ENCODE measurements at regions not wholly inside any gene's neighbourhood (a gene's known extent, or its start where the extent isn't known, plus 50 kb on each side); places are given as distances from the start of the nearest gene placed in this dataset.
"Not testable (repeated sequence)": the region's sequence is repeated elsewhere in the genome, so short reads cannot be mapped to it uniquely, and the experiment has no call there.

DNA sequence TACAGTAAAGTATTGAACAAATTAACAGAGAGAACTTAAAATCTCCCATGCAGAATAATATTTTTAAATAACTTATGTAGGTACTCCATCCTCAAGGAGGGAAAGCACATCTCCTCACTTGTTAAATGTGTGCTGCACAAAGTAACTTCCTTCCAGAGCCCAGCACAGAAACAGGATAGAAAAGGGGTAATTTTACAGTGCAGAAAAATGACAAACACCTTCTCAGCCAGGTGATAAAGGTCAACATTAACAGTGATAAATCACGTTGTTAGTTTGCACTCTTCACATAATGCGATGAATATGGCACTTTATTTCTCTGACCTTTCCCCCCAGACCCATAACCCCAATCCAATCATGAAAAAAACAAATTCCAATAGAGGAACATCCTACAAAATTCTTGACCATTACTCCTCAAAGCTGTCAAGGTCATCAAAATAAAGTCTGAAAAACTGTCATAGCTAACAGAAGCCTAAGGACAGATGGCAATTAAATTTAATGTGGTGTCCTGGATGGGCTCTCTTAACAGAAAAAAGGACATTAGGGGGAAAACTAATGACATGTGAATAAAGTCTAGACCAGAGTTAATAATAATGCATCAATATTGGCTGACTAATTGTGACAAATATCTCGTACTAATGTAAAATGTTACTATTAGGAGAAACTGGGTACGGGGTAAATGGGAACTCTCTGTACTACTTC lies 547.4 kb upstream of the AGA start:
- Mint-ChIP-seq H3K9me3 (no peaks in the 10 kb centered on the region), H3K4me3 (no peak overlapping the region), H3K36me3 (ENCODE audit: low read depth) (no peaks in the 10 kb centered on the region), H3K27ac (no peak overlapping the region), H3K4me1 (ENCODE audit: low read depth) (no peaks in the 10 kb centered on the region), H3K27me3 (no peaks in the 10 kb centered on the region)
- no peak for DNase-seq

DNA sequence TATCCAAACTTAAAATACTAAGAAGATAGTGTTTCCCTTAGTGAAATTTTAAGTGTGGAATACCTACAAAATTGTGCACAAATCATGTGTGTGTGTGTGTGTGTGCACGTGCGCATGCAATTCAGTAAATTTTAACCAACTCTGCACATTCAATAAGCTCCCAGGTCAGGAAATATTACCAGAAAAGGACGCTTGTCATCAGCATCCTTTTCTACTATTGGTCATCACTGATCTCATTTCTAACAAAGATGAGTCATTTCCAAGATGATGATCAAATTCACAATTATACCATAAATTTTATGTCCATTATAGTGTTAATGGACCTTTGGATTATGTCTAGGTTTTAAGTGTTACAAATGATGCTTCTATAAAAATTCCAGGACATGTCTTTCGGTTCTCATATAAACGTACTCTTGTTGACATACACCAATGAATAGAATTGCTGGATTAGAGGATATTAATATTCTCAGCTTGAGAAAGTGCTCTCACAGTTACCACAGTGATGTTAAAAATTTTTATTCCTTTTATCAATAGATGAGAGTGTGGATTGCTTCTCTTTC lies 560.9 kb upstream of the AGA start:
- Mint-ChIP-seq H3K9me3 (peaks cover 11% of the 10 kb centered on the region), H3K4me3 (no peak overlapping the region), H3K36me3 (ENCODE audit: low read depth) (no peaks in the 10 kb centered on the region), H3K4me1 (ENCODE audit: low read depth) (no peaks in the 10 kb centered on the region), H3K27ac (no peak overlapping the region), H3K27me3 (no peaks in the 10 kb centered on the region)
- no peak for DNase-seq

DNA sequence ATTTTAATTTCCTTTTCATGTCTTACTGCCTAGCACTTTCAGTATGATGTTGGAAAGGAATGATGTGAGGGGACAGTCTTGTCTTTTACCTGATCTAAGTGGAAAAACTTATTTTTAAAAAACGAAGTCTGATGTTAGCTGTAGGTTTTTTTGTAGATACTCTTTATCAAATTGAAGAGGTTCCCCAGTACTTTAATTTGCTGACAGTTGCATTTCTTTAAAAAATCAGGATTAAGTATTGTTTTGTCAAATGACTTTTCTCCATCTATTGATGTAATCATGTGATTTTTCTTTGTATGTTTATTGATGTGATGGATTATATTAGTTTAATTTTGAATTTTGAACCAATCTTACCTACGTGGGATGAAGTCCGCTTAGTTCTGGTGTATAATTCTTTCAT lies 568.4 kb upstream of the AGA start:
- H3K27me3 Mint-ChIP-seq: no peaks in the 10 kb centered on the region
- H3K4me3 Mint-ChIP-seq: no peak overlapping the region
- no peaks in the 10 kb centered on the region for H3K4me1 Mint-ChIP-seq (ENCODE audit: low read depth)
- H3K9me3 Mint-ChIP-seq: peaks cover 8% of the 10 kb centered on the region
- H3K27ac Mint-ChIP-seq: no peak overlapping the region
- no peak for DNase-seq
- no peaks in the 10 kb centered on the region for H3K36me3 Mint-ChIP-seq (ENCODE audit: low read depth)

DNA sequence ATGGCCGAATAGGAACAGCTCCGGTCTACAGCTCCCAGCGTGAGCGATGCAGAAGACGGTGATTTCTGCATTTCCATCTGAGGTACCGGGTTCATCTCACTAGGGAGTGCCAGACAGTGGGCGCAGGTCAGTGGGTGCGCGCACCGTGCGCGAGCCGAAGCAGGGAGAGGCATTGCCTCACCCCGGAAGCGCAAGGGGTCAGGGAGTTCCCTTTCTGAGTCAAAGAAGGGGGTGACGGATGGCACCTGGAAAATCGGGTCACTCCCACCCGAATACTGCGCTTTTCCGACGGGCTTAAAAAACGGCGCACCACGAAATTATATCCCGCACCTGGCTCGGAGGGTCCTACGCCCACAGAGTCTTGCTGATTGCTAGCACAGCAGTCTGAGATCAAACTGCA lies 572.8 kb upstream of the AGA start:
- H3K9me3 Mint-ChIP-seq; H3K36me3 Mint-ChIP-seq (ENCODE audit: low read depth); H3K4me1 Mint-ChIP-seq (ENCODE audit: low read depth); H3K27me3 Mint-ChIP-seq; H3K4me3 Mint-ChIP-seq; H3K27ac Mint-ChIP-seq; DNase-seq: not testable (repeated sequence)

DNA sequence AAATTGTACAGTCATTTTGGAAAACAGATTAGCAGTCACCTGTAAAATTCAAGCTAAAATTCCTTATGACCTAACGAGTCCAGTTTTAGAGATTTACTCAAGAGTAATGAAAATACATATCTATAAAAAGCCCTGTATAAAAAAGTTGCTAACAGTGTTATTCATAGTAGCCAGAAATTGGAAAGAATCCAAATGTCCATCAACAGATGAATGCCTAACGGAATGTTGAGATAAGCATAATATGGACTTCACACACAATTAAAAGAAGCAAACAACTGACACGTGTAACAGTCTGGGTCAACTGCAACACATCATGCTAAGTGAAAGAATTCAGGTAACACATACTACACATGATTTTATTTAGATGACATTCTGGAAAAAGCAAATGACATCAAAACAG lies 584.8 kb upstream of the AGA start:
- no peaks in the 10 kb centered on the region for H3K4me1 Mint-ChIP-seq (ENCODE audit: low read depth)
- no peaks in the 10 kb centered on the region for H3K36me3 Mint-ChIP-seq (ENCODE audit: low read depth)
- no peaks in the 10 kb centered on the region for H3K27me3 Mint-ChIP-seq
- no peak overlapping the region for H3K27ac Mint-ChIP-seq
- peaks cover 5% of the 10 kb centered on the region for H3K9me3 Mint-ChIP-seq
- H3K4me3 Mint-ChIP-seq: no peak overlapping the region
- DNase-seq: no peak

DNA sequence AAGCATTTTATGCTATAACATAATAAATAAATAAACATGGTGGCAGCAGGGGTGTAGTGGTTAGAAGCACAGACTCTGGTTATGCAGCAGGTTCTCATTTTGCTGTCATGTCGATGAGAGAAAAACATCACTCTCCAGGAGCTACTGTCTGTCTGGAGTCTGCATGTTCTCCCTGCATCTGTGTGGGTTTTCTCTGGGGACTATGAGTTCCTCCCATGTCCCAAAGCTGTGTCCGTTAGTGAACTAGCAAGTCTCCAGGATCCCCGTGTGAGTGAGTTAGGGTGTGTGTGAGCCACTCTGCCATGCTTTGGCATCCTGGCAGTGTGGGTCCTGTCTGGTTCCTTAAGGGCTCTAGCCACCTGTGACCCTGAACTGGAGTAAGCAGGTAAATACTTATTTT lies 585.6 kb upstream of the AGA start:
- no peak overlapping the region for H3K4me3 Mint-ChIP-seq
- no peaks in the 10 kb centered on the region for H3K36me3 Mint-ChIP-seq (ENCODE audit: low read depth)
- no peak for DNase-seq
- peaks cover 5% of the 10 kb centered on the region for H3K9me3 Mint-ChIP-seq
- H3K4me1 Mint-ChIP-seq (ENCODE audit: low read depth): no peaks in the 10 kb centered on the region
- no peak overlapping the region for H3K27ac Mint-ChIP-seq
- H3K27me3 Mint-ChIP-seq: no peaks in the 10 kb centered on the region

DNA sequence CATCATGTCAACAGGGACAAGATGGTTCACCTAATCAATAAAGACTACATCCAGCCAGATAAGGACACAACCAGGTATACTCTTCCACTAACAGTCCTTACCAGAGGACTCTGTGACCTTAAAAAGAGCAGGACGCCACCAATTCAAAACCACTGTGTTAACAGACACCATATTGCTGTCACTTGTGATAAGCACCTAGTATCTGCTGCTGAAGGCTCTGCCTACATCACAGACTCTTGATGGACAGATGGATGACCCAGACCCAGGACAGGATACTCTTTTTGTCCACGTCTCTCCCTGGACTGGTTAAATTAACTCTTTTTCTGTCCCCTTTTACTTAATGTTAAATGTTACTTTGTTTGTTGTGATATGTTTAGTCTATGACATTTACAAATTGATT lies 586.2 kb upstream of the AGA start:
- no peaks in the 10 kb centered on the region for H3K4me1 Mint-ChIP-seq (ENCODE audit: low read depth)
- H3K27me3 Mint-ChIP-seq: no peaks in the 10 kb centered on the region
- no peaks in the 10 kb centered on the region for H3K36me3 Mint-ChIP-seq (ENCODE audit: low read depth)
- H3K27ac Mint-ChIP-seq: no peak overlapping the region
- peaks cover 3% of the 10 kb centered on the region for H3K9me3 Mint-ChIP-seq
- no peak for DNase-seq
- no peak overlapping the region for H3K4me3 Mint-ChIP-seq

DNA sequence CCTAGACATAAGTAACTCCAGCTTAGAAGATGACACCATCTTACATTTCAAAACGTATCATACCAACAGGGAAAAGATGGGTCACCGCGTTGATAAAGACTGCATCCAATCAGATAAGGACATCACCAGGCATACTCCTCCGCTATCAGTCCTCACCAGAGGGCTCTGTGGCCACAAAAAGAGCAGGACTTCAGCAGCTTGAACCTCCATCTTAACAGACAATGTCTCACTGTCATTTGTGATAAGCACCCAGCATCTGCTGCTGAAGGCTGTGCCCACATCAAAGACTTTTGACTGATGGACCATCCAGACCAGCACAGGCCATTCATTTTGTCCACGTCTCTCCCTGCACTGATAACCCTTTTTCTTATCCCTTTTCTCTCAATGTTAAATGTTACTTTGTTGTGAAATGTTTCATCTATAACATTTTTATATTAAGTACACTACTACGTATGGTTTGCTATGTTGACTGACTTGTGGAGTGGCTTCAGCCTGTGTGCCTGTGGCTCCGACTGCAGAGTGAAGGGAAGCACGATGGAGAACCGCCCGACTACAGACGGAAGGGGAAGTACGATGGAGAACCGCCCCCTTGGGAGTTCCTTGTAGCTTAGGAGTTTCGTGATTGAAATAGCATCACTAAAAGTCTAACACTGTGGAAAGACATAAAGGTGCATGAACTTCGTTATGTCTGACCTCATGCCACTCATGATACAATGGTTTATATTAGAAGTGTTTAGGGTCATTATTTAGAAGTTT lies 595.4 kb upstream of the AGA start:
- Mint-ChIP-seq H3K36me3 (ENCODE audit: low read depth) (no peaks in the 10 kb centered on the region), H3K4me1 (ENCODE audit: low read depth) (no peaks in the 10 kb centered on the region), H3K27me3 (no peaks in the 10 kb centered on the region), H3K9me3 (peaks cover 7% of the 10 kb centered on the region), H3K27ac (no peak overlapping the region), H3K4me3 (no peak overlapping the region)
- no peak for DNase-seq

DNA sequence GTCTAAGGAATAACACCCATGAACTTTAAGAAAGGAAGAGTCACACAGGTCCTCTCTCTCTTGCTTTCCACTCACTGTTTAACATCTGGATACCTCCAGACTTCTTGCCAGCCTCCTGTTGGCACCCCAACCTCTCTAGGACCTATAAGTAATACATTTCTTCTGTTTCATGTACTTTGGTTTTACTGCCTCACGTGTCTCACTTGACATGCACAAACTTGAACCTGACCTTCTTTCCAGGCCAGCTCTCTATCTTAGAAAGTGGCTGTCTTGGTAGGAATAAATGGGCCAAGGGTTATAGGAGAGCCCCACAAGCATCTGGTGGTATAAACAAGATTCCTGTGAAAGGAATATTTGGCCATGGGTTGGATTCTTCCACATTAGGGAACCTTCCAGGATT lies 614.8 kb upstream of the AGA start:
- no peaks in the 10 kb centered on the region for H3K27me3 Mint-ChIP-seq
- no peak overlapping the region for H3K27ac Mint-ChIP-seq
- H3K36me3 Mint-ChIP-seq (ENCODE audit: low read depth): no peaks in the 10 kb centered on the region
- no peak for DNase-seq
- no peaks in the 10 kb centered on the region for H3K4me1 Mint-ChIP-seq (ENCODE audit: low read depth)
- no peak overlapping the region for H3K4me3 Mint-ChIP-seq
- peaks cover 11% of the 10 kb centered on the region for H3K9me3 Mint-ChIP-seq

DNA sequence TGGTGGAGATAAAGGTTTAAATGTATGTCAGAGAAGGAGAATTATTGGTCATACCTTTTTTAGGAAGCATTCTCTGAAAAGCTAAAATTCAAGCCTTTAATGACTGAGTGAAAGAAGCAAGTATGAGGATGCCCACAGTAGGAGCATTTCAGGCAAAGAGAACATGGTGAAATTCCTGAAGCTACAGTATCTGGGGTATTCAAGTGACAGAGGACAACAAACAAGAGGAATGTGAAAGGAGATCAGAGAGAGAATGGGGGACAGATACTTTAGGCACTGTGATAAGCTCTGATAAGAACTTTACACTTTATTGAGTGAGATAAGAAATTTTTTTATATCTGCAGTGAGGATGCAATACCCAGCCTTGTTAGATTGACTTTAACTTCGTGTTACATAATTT lies 621.3 kb upstream of the AGA start:
- no peak for DNase-seq
- H3K27me3 Mint-ChIP-seq: no peaks in the 10 kb centered on the region

DNA sequence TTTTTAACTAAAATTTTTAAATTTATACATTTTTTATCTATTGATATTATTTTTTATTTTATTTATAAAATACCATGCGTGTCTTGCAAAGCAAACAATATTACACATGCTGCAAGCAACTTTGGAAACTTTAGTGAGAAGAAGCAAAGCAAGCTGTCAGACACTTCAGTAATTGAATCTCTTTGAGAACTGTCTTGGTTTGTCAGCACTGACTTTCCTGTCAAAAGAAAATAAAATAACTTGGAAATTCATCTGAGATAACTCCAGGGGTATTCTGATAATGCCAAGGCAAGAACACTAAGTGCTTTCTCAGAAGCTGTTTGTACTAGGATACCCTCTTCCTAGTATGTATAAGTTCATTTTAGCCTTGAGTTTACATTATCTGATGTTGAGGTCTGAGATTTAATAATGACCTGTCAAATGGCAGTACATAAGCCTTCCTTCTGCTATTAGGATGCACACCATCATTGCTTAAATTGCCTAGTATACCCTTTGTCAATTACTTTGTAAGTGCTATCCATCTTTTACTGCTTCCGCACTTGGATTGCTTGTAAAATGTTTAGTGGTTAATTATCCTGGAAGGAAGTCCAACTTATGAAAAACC lies 624.2 kb upstream of the AGA start:
- DNase-seq: no peak
- H3K27ac Mint-ChIP-seq: no peak overlapping the region
- no peaks in the 10 kb centered on the region for H3K9me3 Mint-ChIP-seq
- H3K4me3 Mint-ChIP-seq: no peak overlapping the region
- H3K36me3 Mint-ChIP-seq (ENCODE audit: low read depth): no peaks in the 10 kb centered on the region
- H3K4me1 Mint-ChIP-seq (ENCODE audit: low read depth): no peaks in the 10 kb centered on the region
- no peaks in the 10 kb centered on the region for H3K27me3 Mint-ChIP-seq

More for the DNA sequence above, 621.3 kb upstream of the AGA start:
- no peak overlapping the region for H3K4me3 Mint-ChIP-seq
- peaks cover 2% of the 10 kb centered on the region for H3K9me3 Mint-ChIP-seq
- no peaks in the 10 kb centered on the region for H3K36me3 Mint-ChIP-seq (ENCODE audit: low read depth)
- no peaks in the 10 kb centered on the region for H3K4me1 Mint-ChIP-seq (ENCODE audit: low read depth)
- H3K27ac Mint-ChIP-seq: no peak overlapping the region

DNA sequence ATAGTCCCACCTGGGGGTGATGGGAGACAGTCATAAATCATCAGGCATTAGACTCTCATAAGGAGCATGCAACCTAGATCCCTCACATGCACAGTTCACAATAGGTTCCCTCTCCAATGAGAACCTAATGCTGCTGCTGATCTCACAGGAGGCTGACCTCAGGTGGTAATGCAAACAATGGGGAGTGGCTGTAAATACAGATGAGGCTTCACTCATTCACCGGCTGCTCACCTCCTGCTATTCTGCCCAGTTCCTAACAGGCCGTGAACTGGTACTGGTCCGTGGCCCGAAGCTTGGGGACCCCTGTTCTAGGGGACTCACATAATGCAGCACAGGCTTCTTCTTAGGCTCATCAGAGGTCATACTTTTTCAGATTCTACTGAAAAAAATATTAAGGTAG lies 625.9 kb upstream of the AGA start:
- no peak overlapping the region for H3K4me3 Mint-ChIP-seq
- H3K36me3 Mint-ChIP-seq (ENCODE audit: low read depth): no peaks in the 10 kb centered on the region
- H3K9me3 Mint-ChIP-seq: no peaks in the 10 kb centered on the region
- no peak for DNase-seq
- H3K27ac Mint-ChIP-seq: no peak overlapping the region
- no peaks in the 10 kb centered on the region for H3K4me1 Mint-ChIP-seq (ENCODE audit: low read depth)
- no peaks in the 10 kb centered on the region for H3K27me3 Mint-ChIP-seq

DNA sequence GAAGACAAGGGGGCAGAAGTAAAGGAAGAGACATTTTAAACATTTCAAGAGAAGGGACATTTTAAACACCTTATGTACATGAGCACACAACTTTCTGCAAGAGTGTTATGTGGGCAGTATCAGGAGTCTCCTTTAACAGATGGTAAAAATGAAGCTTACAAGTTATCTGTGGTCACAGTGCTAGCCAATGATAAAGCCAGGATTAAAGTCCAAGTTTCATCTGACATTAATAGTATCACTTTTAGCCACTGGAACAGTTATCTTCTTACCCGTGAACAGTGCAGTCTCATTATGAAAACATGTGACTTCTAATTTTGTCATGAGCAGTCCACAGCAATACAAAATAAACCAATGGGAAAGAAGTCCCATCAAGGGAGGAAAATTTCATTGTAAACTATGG lies 627.9 kb upstream of the AGA start:
- H3K4me3 Mint-ChIP-seq: no peak overlapping the region
- H3K9me3 Mint-ChIP-seq: peaks cover 4% of the 10 kb centered on the region
- H3K27me3 Mint-ChIP-seq: no peaks in the 10 kb centered on the region
- no peaks in the 10 kb centered on the region for H3K36me3 Mint-ChIP-seq (ENCODE audit: low read depth)
- no peak overlapping the region for H3K27ac Mint-ChIP-seq
- no peaks in the 10 kb centered on the region for H3K4me1 Mint-ChIP-seq (ENCODE audit: low read depth)
- no peak for DNase-seq

DNA sequence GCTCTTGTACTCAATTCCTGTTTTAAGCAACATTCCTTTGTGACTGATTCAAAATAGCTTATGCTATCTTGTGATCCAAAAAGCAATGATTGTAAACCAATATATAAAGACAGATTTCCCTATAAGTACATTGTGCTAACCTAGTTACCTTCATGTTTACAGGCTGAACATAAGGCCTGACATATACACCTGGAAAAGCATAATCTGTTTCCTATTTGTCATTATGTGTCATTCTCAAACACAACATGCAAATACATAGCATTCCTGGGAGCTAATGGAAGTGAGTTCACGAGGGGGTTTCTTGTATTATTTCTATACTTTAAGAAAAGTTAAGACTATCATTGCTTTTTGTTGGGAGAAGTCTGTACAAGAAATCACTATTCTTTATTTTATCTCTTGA lies 638.1 kb upstream of the AGA start:
- DNase-seq: no peak
- Mint-ChIP-seq H3K4me1 (ENCODE audit: low read depth) (no peaks in the 10 kb centered on the region), H3K9me3 (no peaks in the 10 kb centered on the region), H3K27me3 (no peaks in the 10 kb centered on the region), H3K27ac (no peak overlapping the region), H3K36me3 (ENCODE audit: low read depth) (no peaks in the 10 kb centered on the region), H3K4me3 (no peak overlapping the region)

DNA sequence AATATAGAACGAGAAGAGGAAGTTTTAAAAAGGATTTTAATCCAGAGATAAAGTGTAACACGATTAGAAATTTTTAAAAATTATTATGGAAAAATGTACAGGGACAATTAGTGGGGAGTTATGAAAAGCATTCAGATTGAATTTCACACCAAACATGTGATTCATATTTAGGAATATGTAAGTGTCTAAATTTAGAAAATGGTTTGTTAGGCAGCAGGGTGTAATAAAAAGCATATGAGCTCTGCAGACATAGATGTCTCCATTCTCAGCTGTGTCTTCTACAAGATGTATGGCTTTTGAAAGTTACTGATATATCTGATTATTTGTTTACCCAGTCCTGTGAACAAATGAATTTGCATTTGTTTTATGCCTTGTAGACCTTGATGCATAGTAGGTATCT lies 638.9 kb upstream of the AGA start:
- H3K27ac Mint-ChIP-seq: no peak overlapping the region
- H3K27me3 Mint-ChIP-seq: no peaks in the 10 kb centered on the region
- no peak overlapping the region for H3K4me3 Mint-ChIP-seq
- no peak for DNase-seq
- no peaks in the 10 kb centered on the region for H3K9me3 Mint-ChIP-seq
- no peaks in the 10 kb centered on the region for H3K4me1 Mint-ChIP-seq (ENCODE audit: low read depth)
- no peaks in the 10 kb centered on the region for H3K36me3 Mint-ChIP-seq (ENCODE audit: low read depth)
